GM12873 (cell line): ENCODE measurements at regions not wholly inside any gene's neighbourhood (a gene's known extent, or its start where the extent isn't known, plus 50 kb on each side); places are given as distances from the start of the nearest gene placed in this dataset.

Experiments
- CTCF ChIP-seq: IDR thresholded peaks from 2 replicates; pipeline ENCODE4 v1.5.1; 2012; ENCODE audit warnings: low read depth, mild to moderate bottlenecking, moderate library complexity, low read length, control low read depth; ENCODE audit not compliant: insufficient read depth; ENCODE audit errors: missing control alignments

DNA sequence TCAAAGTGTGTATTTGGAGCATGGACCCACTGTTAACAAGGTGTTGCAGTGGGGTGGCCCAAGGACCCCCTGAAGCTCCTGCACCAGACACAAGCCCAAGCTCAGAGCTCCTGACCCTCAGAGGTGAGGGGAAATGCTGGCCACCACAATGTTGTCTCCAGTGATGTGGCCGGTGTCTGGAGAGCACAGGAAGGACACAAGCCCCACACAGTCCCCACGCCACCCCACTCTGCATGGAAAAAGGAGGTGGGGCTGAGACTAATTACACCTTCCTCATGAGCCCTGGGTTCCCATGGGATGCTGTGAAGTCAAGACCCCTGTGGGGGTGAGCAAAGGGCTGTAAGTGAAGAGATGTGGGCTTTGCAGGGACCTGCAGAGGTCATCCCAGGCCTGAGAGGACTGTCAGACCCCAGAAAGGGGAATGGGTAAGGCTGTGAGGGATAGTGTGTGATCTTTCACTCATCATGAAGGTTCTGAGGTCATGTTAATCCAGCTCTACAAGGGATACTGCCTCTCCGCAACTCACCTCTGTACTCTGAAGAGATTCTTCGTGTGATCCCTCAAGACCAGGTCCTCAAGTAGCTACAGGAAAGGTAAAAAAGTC lies 136.3 kb upstream of the DHRS4 start:
- TF ChIP-seq CTCF, result no peak

DNA sequence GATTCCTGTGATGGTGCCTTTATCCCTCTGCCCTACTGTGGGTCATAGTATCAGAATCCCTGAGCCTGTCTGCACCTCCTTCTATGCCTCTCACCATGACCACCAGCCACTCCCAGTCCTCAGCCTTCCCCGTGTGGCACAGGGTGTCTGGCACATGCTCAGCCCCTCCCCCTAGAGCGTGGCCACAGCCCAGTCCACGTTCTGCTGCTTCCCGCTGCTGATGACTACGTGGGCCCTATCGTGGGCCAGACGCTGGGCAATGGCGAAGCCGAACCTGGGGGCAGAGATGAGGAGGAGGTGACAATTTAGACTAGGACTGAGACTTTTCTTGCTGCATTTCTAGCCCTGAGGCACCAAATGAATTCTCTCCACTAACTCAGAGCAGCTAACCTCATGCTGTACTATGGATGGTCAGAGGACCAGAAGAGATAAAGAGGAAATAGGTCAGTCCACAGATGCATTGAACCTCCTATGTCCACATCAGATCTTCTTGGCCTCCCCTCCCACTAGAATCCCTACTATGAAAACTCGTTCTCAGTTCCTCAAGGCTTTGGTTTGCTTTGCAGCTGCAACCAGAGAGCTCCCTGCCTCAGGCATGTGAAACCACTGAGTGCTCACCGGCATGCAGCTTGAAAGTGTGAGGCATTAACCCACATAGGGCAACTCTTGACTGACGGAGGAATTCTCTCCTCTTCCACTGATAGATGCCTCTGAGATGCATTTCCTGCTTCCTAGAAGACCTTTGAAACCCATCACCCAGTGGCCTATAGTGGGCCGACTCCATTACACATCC lies 126.3 kb upstream of the DHRS4 start:
- TF ChIP-seq CTCF, result no peak

DNA sequence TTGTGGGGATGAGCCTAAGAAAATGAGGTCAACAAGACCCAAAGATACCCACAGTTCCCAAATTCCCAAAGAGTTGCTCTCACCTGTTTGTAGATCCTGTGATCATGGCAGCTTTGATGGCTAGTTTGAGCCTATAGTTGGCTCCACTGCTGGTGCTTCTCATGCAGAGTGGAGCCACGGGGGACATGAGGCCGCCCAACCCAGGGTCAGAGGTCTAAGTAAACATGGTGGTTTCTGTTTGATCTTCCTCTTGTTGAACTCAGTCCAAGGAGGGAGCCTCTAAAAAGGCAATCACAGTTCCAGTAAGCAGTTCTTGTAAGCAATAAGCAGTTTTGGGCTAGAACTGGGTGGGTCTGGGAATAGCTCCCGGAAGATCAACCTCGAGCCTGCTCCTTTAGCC lies 125.6 kb upstream of the DHRS4 start:
- TF ChIP-seq CTCF, result no peak

- no peak for TF ChIP-seq CTCF
Measured at GRCh38 chr14:23828616-23829015, 125.0 kb upstream of the DHRS4 start.

DNA sequence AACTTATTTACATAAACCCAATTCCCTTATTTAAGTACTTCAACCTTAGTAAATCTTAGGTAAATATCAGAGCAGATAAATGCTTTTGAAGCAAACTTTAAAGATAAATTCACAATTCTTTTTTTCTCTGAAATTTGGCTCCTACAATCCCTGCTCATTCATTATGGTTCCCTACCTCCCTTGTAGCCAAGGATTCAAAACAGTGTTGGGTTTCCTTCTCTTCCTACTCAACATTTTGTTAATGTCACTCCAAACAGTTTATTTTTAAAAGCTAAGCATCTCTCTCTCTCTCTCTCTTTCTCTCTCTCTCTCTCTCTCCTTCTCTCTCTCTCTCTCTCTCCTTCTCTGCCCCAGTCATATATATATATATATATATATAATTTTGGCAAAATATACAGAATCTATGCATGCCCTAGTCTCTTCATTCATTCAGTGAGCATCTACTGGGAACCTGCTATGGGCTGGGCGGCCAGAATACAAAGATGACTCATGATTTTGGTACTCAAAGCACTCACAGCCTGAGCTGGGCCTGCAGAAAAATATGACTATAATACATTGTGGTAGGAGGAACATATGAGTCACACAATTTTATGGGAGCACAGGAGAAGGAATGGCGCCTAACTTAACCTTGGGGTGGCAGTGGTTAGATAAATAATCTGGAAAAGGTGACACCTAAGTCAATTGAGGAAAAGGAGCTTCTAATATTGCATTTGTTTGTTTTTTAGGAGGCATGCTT lies 123.7 kb upstream of the DHRS4 start:
- TF ChIP-seq CTCF, result no peak

DNA sequence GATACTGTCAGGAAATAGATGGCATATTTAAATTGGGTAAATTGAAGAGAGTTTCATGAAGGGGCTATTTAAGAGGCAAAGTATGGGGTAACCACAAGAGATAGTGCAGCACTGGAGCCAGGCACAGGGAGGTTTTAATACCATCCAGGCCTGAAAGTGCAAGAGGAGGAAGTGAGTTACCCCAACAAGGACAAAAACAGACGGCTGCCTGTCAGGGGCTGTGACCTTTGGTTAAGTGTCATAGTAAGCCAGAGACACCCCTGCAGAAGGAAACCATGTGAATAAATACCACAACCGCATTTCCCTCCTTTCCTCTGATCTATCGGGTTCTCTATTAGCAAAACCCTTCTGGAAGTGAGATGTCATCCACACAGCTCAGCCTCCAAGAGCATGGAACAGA lies 122.0 kb upstream of the DHRS4 start:
- TF ChIP-seq CTCF, result no peak

DNA sequence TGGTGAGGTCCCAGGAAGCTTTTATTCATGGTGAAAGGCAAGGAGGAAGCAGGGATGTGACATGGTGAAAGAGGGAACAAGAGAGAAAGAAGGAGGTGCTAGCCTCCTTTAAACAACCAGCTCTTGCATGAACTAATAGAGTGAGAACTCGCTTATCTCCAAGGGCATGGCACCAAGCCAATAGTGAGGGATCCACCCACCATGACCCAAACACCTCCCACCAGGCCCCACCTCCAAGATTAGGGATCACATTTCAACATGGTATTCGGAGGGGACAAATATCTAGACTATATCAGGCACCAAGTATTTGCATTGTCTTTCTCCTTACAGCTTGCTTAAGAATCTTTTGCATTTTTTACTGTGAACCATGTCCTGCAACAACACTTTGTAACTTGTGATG lies 91.9 kb upstream of the DHRS4 start:
- no peak for TF ChIP-seq CTCF
